Fibroblast of skin of left biceps (primary cell): ENCODE measurements at regions not wholly inside any gene's neighbourhood (a gene's known extent, or its start where the extent isn't known, plus 50 kb on each side); places are given as distances from the start of the nearest gene placed in this dataset.

ENCODE experiments used
- DNase-seq, 2 experiments: peaks; one replicate each; pipeline ENCODE4 v3.0.0-alpha.2; 2013; ENCODE audit warnings: low read depth in 2 of 2

DNA sequence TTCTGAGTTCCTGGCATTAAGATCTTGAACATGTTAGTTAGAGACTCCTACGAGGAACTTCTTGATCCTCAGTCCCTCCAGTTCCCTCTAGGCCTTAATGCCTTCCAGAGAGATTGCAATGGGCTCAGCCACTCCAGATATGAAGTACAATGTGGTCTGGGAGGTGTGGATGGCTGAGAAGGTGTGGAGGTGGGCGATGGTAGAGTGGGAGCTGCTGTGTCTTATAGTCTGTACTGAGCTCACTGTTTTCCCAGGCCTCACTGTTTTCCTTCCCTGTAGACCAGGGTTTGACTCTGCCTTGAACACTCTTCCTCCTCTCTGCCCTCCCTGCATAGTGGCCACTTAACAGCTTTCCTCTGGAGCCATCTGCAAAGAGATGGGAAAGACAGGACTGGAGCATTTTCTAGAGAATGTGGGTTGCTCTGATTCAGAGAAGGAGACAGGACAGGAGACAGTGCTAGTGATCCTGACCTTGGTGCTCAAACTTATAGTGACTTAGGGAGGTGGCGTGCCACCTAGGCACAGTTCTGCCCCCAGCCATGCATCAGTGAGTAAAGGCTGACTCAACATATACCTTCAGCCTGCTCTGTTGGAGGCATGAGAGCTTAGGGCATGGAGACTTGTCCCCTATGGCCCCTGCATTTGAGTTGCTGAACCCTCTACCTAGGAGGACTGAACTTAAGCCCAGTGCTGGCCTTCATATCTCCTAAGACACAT, 129.7 kb downstream of the TDRD15 start:
- no peak for DNase-seq

GRCh38 chr2:21254170-21254965, 130.6 kb downstream of the TDRD15 start:
- no peak for DNase-seq

DNA sequence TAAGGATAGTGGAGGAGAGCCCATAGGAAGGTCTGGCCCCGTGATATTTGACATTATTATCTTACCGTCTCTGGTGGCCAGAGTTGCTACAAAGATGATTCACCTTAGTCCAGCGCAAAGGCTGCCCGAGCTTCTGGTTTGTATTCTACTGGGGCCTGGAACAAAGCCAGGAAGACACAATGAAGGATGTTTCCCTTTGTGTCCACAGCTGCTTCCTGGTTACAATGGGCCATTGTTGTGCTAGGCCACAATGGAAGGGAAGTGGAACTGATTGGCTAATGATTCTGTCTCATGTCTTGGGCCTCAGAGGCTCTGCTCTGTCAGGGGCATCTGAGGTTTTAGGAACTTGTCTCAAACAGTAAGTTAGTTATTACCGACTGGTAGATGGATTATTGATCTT, 132.2 kb downstream of the TDRD15 start:
- DNase-seq, result no peak

DNA sequence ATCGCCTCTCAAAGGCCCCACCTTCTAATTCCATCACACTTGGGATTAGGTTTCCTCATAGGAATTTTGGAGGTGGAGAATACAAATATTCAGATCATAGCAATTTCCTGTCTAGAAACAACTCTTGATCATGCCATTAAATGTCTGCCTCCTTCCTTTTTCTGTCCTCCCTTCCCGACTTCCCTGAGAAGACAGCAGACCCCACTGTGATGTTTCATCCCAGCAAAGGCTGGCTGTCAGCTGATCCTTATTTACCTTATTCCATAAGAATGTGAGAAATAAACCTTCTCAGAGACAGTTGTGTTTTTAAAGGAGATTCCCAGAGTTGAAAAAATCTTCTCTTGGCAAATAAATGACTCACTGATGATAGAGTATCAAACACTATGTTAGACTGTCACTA, 133.9 kb downstream of the TDRD15 start:
- no peak for DNase-seq

- DNase-seq, result no peak
These were observed 134.3 kb downstream of the TDRD15 start for GRCh38 chr2:21258082-21258481.

DNA sequence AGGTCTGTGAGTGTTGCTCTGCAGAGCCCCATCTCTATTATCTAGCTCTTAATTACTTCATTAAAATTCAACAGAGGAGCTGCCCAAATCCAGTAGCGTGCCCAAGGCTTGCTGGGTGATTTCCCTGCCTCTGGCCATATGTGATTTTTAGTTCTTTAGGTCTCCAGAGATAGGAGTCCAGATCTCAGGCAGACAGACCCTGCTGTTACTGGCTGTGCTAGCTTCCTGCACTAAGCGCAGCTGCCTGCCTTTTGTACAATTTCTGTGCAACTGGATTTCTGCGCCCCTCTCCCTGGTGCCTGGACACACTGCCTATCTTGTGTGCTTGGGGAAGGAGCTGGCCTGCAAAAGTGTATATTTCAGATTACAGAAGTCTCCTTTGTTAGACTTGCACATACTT, 136.5 kb downstream of the TDRD15 start:
- no peak for DNase-seq

GRCh38 chr2:21261591-21261990, 137.8 kb downstream of the TDRD15 start:
- no peak for DNase-seq

DNA sequence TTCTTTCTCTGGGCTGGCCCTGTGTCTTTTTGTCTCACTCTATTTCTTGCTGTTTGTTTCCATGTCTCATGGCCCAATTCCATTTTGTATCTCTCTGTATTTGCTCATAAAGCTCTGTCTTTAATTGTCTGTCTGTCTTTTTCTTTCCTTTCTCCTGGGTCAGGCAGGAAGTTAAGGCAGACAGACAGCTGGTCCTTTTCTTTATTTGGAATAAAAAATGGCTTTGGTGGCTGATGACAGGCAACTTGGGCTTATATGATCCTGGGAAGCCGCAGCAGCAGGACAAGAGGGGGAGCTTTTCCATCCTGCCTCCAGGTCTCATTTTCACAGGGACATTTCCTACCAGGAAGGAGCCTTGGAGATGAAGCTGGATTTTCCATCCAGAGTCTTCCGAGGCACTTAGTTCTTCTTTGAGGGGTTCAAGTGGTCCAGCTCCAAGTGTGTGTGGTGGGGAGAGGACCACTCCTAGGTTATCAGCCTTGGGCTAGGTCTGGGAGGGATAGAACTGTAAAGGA, 138.7 kb downstream of the TDRD15 start:
- no peak for DNase-seq

- no peak for DNase-seq
These were observed 139.9 kb downstream of the TDRD15 start for GRCh38 chr2:21263622-21264021.

DNA sequence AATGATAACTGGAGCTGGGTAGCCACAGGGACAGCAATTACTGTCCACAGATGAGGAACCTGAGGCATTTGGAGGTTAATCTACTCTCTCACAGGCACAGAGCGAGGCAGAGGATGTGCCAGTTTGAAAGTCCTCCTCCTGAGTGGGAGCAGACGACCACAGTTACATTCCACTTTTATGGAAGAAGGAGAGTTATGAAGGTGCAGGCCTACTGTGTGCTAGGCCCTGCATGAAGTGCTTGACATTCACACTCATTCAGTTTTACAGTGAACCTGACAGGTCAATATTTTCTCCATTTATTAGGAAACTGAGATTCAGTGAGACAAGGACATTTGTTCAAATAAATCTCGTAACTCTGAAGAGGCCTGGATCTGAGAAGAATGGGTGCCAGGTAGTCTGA, 142.0 kb downstream of the TDRD15 start:
- no peak for DNase-seq

- DNase-seq, result no peak
These were observed 143.6 kb downstream of the TDRD15 start for GRCh38 chr2:21267232-21267835.

DNA sequence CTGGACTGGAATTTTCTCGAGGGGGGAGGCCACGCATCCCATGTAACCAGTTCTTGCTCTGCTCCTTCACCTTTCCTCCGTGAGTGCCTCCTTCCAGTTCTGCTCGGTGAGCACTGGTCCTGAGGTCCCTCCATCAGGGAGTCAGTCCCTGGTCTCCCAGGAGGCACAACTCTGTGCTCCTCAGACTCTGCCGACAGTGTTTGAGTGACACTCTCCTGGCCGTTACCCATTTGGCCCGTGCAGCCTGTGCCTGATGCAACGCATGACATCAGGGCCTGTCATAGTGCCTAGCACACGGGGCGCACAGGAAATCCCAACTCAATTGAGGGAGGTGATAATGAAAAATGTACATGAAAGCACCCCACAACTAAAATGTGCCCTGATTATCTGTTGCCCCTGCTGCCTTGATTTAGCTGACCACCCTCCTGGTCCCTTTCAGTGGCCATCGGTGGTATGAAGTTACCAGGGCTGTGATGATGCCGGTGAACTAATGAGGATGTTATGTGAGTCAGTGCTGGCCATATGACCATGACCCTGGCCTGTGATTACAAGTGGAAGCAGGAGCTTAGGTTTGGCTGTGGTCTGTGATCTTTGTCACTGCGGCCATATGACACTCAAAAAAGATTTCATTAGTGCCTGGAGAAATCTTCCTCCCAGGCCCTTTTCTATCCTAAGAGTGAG, 144.6 kb downstream of the TDRD15 start:
- no peak for DNase-seq

DNA sequence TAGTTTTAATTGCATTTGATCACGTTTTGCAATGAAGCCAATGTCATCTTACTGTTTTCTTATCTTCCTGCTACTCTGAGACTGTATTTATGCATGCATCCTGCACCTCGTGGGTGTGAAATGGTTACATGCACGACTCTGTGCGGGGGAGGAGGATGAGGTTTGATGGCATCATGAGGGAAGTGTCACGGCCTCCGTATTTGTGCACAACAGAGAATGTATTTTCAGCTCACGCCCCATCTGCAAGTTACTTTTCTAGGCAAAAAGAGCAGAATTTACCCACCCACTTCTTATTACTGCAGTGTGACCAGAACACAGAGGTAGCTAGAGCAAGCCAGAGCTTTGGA, 145.1 kb downstream of the TDRD15 start:
- no peak for DNase-seq

DNA sequence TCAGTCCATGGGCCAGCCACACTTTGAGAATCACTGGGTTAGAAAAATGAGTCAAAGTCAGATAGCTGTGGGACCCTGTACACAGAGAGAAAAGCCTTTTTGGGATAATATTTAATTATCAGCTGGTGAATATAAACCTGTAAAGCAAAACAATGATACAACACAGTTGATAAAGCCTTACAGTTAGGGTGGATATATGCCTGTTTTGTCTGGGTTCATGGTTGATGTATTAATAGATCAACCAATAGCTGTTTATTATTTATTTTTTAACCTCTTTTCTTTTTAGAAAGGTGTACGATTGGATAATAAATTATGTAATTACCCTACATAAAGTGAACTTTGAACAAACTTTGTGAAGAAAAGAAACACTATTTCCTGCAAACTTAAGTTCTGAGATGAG, 145.6 kb downstream of the TDRD15 start:
- no peak for DNase-seq

GRCh38 chr2:21270083-21270491, 146.3 kb downstream of the TDRD15 start:
- DNase-seq, result no peak

DNA sequence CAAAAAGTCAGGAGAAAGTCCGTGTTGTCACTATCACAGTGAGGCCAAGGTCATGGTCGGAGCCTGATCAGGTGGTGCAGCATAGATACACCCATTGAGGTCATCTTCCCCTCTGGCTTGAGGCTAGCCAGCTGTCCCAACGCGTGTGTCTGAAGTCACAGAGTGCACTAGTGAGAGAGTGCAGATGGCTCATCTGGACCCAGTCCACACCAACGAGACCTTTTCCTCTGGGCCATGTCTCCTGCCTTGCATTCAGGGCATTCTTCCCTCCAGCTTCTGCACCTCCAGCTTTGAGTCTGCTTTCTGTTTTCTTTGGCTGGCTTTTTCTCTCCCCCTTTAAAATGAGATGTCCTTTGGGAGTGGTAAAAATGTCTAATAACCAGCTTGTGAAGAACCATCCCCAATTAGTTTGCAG, 146.9 kb downstream of the TDRD15 start:
- DNase-seq, result no peak

- DNase-seq, result no peak
These were observed 152.4 kb downstream of the TDRD15 start for GRCh38 chr2:21276163-21276562.

- no peak for DNase-seq
These were observed 153.6 kb downstream of the TDRD15 start for GRCh38 chr2:21277068-21278056.

- no peak for DNase-seq
These were observed 155.8 kb downstream of the TDRD15 start for GRCh38 chr2:21279525-21279924.

- no peak for DNase-seq
These were observed 157.0 kb downstream of the TDRD15 start for GRCh38 chr2:21280793-21281192.

GRCh38 chr2:21281384-21281783, 157.6 kb downstream of the TDRD15 start:
- no peak for DNase-seq
